Adipocyte (in vitro differentiated cells): ENCODE measurements at regions not wholly inside any gene's neighbourhood (a gene's known extent, or its start where the extent isn't known, plus 50 kb on each side); places are given as distances from the start of the nearest gene placed in this dataset.
"Not testable (repeated sequence)": the region's sequence is repeated elsewhere in the genome, so short reads cannot be mapped to it uniquely, and the experiment has no call there.

Experiments used
- DNase-seq: peaks from one replicate; pipeline ENCODE4 v3.0.0-alpha.2; 2015; ENCODE audit warnings: low read depth
- H3K27me3 ChIP-seq: replicated peaks from 2 replicates; pipeline ENCODE4 v1.7.0; 2013; ENCODE audit warnings: mild to moderate bottlenecking, low read length, moderate library complexity; ENCODE audit not compliant: control insufficient read depth, insufficient read depth
- H3K36me3 ChIP-seq: 2 replicates; pipeline ENCODE4 v1.7.0; 2013; ENCODE audit warnings: low read length, mild to moderate bottlenecking, moderate library complexity; ENCODE audit not compliant: control insufficient read depth, insufficient read depth, severe bottlenecking
- H3K4me1 ChIP-seq: 2 replicates; pipeline ENCODE4 v1.7.0; 2013; ENCODE audit warnings: mild to moderate bottlenecking, low read length, moderate library complexity; ENCODE audit not compliant: control insufficient read depth, insufficient read depth
- H3K4me3 ChIP-seq: 2 replicates; pipeline ENCODE4 v1.7.0; 2013; ENCODE audit warnings: mild to moderate bottlenecking, low read length, moderate library complexity
- H3K9ac ChIP-seq: 2 replicates; pipeline ENCODE4 v1.7.0; 2013; ENCODE audit warnings: mild to moderate bottlenecking, low read length, moderate library complexity
- H3K9me3 ChIP-seq: 2 replicates; pipeline ENCODE4 v1.7.0; 2013; ENCODE audit warnings: mild to moderate bottlenecking, low read length, moderate library complexity; ENCODE audit not compliant: control insufficient read depth

GRCh38 chr14:44453433-44454171 lies 53.5 kb downstream of the FSCB start:
- Histone ChIP-seq H3K4me3 (no peak overlapping the region), H3K27me3 (no peaks in the 10 kb centered on the region), H3K36me3 (no peaks in the 10 kb centered on the region), H3K9me3 (peaks cover 18% of the 10 kb centered on the region), H3K9ac (no peak overlapping the region), H3K4me1 (no peaks in the 10 kb centered on the region)
- no peak for DNase-seq

GRCh38 chr14:44450232-44450631 lies 56.9 kb downstream of the FSCB start:
- not testable (repeated sequence) for DNase-seq, H3K9me3 ChIP-seq, H3K27me3 ChIP-seq, H3K36me3 ChIP-seq, H3K9ac ChIP-seq, H3K4me1 ChIP-seq, H3K4me3 ChIP-seq

GRCh38 chr14:44449680-44450079 lies 57.4 kb downstream of the FSCB start:
- no peaks in the 10 kb centered on the region for H3K4me1 ChIP-seq
- no peak for DNase-seq
- no peaks in the 10 kb centered on the region for H3K36me3 ChIP-seq
- H3K4me3 ChIP-seq, result no peak overlapping the region
- H3K9me3 ChIP-seq, result no peaks in the 10 kb centered on the region
- H3K27me3 ChIP-seq, result no peaks in the 10 kb centered on the region
- H3K9ac ChIP-seq, result no peak overlapping the region

- no peaks in the 10 kb centered on the region for H3K27me3 ChIP-seq
- no peak for DNase-seq
- no peaks in the 10 kb centered on the region for H3K4me1 ChIP-seq
- H3K36me3 ChIP-seq, result no peaks in the 10 kb centered on the region
- H3K9ac ChIP-seq, result no peak overlapping the region
- no peak overlapping the region for H3K4me3 ChIP-seq
- H3K9me3 ChIP-seq, result no peaks in the 10 kb centered on the region
Observed at GRCh38 chr14:44448951-44449358, 58.1 kb downstream of the FSCB start.

- Histone ChIP-seq H3K27me3 (no peaks in the 10 kb centered on the region), H3K4me1 (no peaks in the 10 kb centered on the region), H3K4me3 (no peak overlapping the region), H3K9me3 (no peaks in the 10 kb centered on the region), H3K36me3 (no peaks in the 10 kb centered on the region), H3K9ac (no peak overlapping the region)
- no peak for DNase-seq
Observed at GRCh38 chr14:44446965-44447364, 60.1 kb downstream of the FSCB start.

- Histone ChIP-seq H3K9ac (no peak overlapping the region), H3K27me3 (no peaks in the 10 kb centered on the region), H3K9me3 (no peaks in the 10 kb centered on the region), H3K36me3 (no peaks in the 10 kb centered on the region), H3K4me1 (no peaks in the 10 kb centered on the region), H3K4me3 (no peak overlapping the region)
- no peak for DNase-seq
Observed at GRCh38 chr14:44444454-44444853, 62.6 kb downstream of the FSCB start.

GRCh38 chr14:44438936-44439335 lies 68.1 kb downstream of the FSCB start:
- Histone ChIP-seq H3K27me3 (no peaks in the 10 kb centered on the region), H3K4me1 (no peaks in the 10 kb centered on the region), H3K36me3 (no peaks in the 10 kb centered on the region), H3K9me3 (no peaks in the 10 kb centered on the region), H3K9ac (no peak overlapping the region), H3K4me3 (no peak overlapping the region)
- DNase-seq, result no peak

- Histone ChIP-seq H3K4me1 (no peaks in the 10 kb centered on the region), H3K36me3 (no peaks in the 10 kb centered on the region), H3K27me3 (no peaks in the 10 kb centered on the region), H3K9ac (no peak overlapping the region), H3K4me3 (no peak overlapping the region), H3K9me3 (no peaks in the 10 kb centered on the region)
- no peak for DNase-seq
Observed at GRCh38 chr14:44438221-44438620, 68.9 kb downstream of the FSCB start.

- Histone ChIP-seq H3K9me3 (no peaks in the 10 kb centered on the region), H3K36me3 (no peaks in the 10 kb centered on the region), H3K9ac (no peak overlapping the region), H3K27me3 (no peaks in the 10 kb centered on the region), H3K4me1 (no peaks in the 10 kb centered on the region), H3K4me3 (no peak overlapping the region)
- no peak for DNase-seq
Observed at GRCh38 chr14:44436458-44436857, 70.6 kb downstream of the FSCB start.

- no peaks in the 10 kb centered on the region for H3K36me3 ChIP-seq
- DNase-seq, result no peak
- H3K4me1 ChIP-seq, result no peaks in the 10 kb centered on the region
- H3K27me3 ChIP-seq, result no peaks in the 10 kb centered on the region
- no peak overlapping the region for H3K9ac ChIP-seq
- no peak overlapping the region for H3K4me3 ChIP-seq
- no peaks in the 10 kb centered on the region for H3K9me3 ChIP-seq
Observed at GRCh38 chr14:44428231-44428945, 78.7 kb downstream of the FSCB start.

GRCh38 chr14:44422699-44423098 lies 84.4 kb downstream of the FSCB start:
- H3K9me3 ChIP-seq, result no peaks in the 10 kb centered on the region
- no peaks in the 10 kb centered on the region for H3K4me1 ChIP-seq
- H3K4me3 ChIP-seq, result no peak overlapping the region
- no peaks in the 10 kb centered on the region for H3K36me3 ChIP-seq
- H3K9ac ChIP-seq, result no peak overlapping the region
- no peak for DNase-seq
- H3K27me3 ChIP-seq, result no peaks in the 10 kb centered on the region
